ENCODE measurements at regions not wholly inside any gene's neighbourhood (a gene's known extent, or its start where the extent isn't known, plus 50 kb on each side); places are given as distances from the start of the nearest gene placed in this dataset.
"Not testable (repeated sequence)": the region's sequence is repeated elsewhere in the genome, so short reads cannot be mapped to it uniquely, and the experiment has no call there.

GRCh38 chr1:222058249-222058648 is 316.4 kb upstream of the DUSP10 start:
- Histone ChIP-seq H3K27ac (ENCODE audit: low read length) (no peak overlapping the region), H3K4me3 (ENCODE audit: low read length in 2 of 2) (no peak overlapping the region), H3K36me3 (ENCODE audit: control insufficient read depth in 2 of 2, insufficient read depth in 2 of 2, low read length in 2 of 2) (no peaks in the 10 kb centered on the region), H3K4me1 (ENCODE audit: control insufficient read depth, insufficient read depth, low read length) (no peaks in the 10 kb centered on the region), H3K27me3 (ENCODE audit: control insufficient read depth in 1 of 2, insufficient read depth in 2 of 2, low read length in 2 of 2) (no peaks in the 10 kb centered on the region), H3K9me3 (ENCODE audit: control insufficient read depth in 2 of 2, low read length in 2 of 2) (no peaks in the 10 kb centered on the region), H3K9ac (ENCODE audit: low read length in 2 of 2) (no peak overlapping the region)

DNA sequence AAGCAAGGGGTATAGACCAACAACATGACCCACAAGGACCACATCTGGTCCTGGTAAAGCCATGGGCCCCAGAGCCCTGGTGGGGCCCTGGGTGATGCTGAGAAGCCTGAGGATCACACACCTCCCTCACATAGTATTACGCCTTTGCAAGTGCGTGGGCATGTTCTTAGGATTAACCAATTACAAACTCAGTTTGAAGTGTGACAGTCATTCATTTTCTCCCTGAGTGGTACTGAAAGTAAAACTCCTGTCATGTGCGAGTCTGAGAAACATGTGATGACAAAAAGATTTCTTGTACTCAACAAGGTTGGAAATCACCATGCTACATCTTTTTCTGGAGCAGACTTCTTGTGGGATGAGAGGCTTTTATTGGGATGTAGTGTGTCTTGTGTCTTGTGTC is 315.3 kb upstream of the DUSP10 start:
- Histone ChIP-seq H3K27ac (ENCODE audit: low read length) (no peak overlapping the region), H3K36me3 (ENCODE audit: control insufficient read depth in 2 of 2, insufficient read depth in 2 of 2, low read length in 2 of 2) (no peaks in the 10 kb centered on the region), H3K4me1 (ENCODE audit: control insufficient read depth, insufficient read depth, low read length) (peaks cover 3% of the 10 kb centered on the region), H3K9me3 (ENCODE audit: control insufficient read depth in 2 of 2, low read length in 2 of 2) (no peaks in the 10 kb centered on the region), H3K9ac (ENCODE audit: low read length in 2 of 2) (no peak overlapping the region), H3K4me3 (ENCODE audit: low read length in 2 of 2) (no peak overlapping the region), H3K27me3 (ENCODE audit: control insufficient read depth in 1 of 2, insufficient read depth in 2 of 2, low read length in 2 of 2) (no peaks in the 10 kb centered on the region)

DNA sequence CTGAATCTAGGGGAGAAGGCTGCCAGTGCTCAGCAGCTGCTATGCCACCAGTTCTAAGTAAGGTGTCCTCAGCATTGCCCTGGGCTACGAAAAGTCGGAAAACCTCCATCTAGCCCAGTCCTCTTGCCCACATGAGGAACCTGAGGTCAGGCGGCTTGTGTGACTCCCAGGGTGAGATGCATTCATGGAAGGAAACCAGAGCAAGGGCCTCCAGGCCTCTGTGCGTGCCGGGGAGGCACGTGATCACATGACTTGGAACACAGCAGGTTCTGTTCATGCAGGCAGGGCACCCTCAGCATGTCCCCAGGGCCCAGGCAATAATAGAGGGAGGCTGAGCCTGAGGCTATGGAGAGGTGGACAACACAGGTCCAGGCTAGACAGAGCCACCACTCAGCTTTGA is 312.5 kb upstream of the DUSP10 start:
- Histone ChIP-seq H3K9me3 (ENCODE audit: control insufficient read depth in 2 of 2, low read length in 2 of 2) (no peaks in the 10 kb centered on the region), H3K36me3 (ENCODE audit: control insufficient read depth in 2 of 2, insufficient read depth in 2 of 2, low read length in 2 of 2) (no peaks in the 10 kb centered on the region), H3K4me1 (ENCODE audit: control insufficient read depth, insufficient read depth, low read length) (peaks cover 3% of the 10 kb centered on the region), H3K27me3 (ENCODE audit: control insufficient read depth in 1 of 2, insufficient read depth in 2 of 2, low read length in 2 of 2) (no peaks in the 10 kb centered on the region), H3K27ac (ENCODE audit: low read length) (no peak overlapping the region), H3K4me3 (ENCODE audit: low read length in 2 of 2) (no peak overlapping the region), H3K9ac (ENCODE audit: low read length in 2 of 2) (no peak overlapping the region)

DNA sequence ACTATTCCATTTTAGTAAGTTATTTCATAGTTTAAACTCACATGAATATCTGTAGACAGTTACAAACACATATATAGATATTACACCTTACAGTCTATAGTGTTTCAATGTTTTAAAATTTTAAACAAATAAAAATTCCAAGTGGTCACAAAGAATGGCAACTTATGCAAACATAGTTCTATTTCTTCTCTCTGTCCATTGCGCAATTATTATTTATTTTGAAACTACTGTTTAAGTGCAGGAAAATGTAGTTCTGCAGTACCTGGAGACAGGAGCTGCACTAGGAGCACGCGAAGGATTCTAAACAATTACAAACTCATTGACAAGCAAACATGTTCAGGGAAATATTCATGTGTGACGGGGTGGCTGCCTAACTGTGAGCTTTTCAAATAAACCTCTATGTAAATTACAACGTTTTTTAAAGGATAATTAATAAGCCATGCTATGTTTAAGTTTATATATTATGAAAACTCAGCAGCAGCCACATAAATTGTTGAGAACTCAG is 312.0 kb upstream of the DUSP10 start:
- H3K4me3 ChIP-seq (ENCODE audit: low read length in 2 of 2), result no peak overlapping the region
- peaks cover 3% of the 10 kb centered on the region for H3K4me1 ChIP-seq (ENCODE audit: control insufficient read depth, insufficient read depth, low read length)
- H3K9me3 ChIP-seq (ENCODE audit: control insufficient read depth in 2 of 2, low read length in 2 of 2), result no peaks in the 10 kb centered on the region
- no peaks in the 10 kb centered on the region for H3K36me3 ChIP-seq (ENCODE audit: control insufficient read depth in 2 of 2, insufficient read depth in 2 of 2, low read length in 2 of 2)
- no peaks in the 10 kb centered on the region for H3K27me3 ChIP-seq (ENCODE audit: control insufficient read depth in 1 of 2, insufficient read depth in 2 of 2, low read length in 2 of 2)
- no peak overlapping the region for H3K27ac ChIP-seq (ENCODE audit: low read length)
- H3K9ac ChIP-seq (ENCODE audit: low read length in 2 of 2), result no peak overlapping the region

- H3K9ac ChIP-seq (ENCODE audit: low read length in 2 of 2); H3K4me1 ChIP-seq (ENCODE audit: control insufficient read depth, insufficient read depth, low read length); H3K27ac ChIP-seq (ENCODE audit: low read length); H3K27me3 ChIP-seq (ENCODE audit: control insufficient read depth in 1 of 2, insufficient read depth in 2 of 2, low read length in 2 of 2); H3K9me3 ChIP-seq (ENCODE audit: control insufficient read depth in 2 of 2, low read length in 2 of 2); H3K36me3 ChIP-seq (ENCODE audit: control insufficient read depth in 2 of 2, insufficient read depth in 2 of 2, low read length in 2 of 2); H3K4me3 ChIP-seq (ENCODE audit: low read length in 2 of 2): not testable (repeated sequence)
Measured at GRCh38 chr1:222051311-222051710, 309.4 kb upstream of the DUSP10 start.

- peaks cover 13% of the 10 kb centered on the region for H3K4me1 ChIP-seq (ENCODE audit: control insufficient read depth, insufficient read depth, low read length)
- H3K27me3 ChIP-seq (ENCODE audit: control insufficient read depth in 1 of 2, insufficient read depth in 2 of 2, low read length in 2 of 2); H3K4me3 ChIP-seq (ENCODE audit: low read length in 2 of 2); H3K36me3 ChIP-seq (ENCODE audit: control insufficient read depth in 2 of 2, insufficient read depth in 2 of 2, low read length in 2 of 2); H3K27ac ChIP-seq (ENCODE audit: low read length); H3K9ac ChIP-seq (ENCODE audit: low read length in 2 of 2); H3K9me3 ChIP-seq (ENCODE audit: control insufficient read depth in 2 of 2, low read length in 2 of 2): not testable (repeated sequence)
Measured at GRCh38 chr1:222049661-222050060, 307.8 kb upstream of the DUSP10 start.

DNA sequence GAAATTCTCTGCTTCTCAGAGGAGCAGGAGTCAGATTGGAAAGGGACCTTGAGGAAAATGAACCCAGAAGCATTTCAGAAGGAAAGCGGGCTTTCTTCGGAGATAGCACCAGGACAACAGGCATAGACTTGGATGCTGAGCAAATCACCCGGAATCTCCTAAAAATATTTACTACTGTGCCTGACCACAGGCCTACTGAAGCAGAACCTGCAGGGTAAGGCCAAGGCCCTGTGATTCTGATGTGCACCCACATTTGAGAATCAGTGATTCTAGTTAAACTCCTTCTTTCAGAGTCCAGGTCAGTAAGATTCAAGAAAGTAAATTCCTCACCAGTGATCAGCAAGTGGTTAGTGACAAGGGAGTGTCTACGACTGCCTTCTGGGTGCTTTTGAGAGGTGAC is 307.3 kb upstream of the DUSP10 start:
- H3K9ac ChIP-seq (ENCODE audit: low read length in 2 of 2), result no peak overlapping the region
- H3K27ac ChIP-seq (ENCODE audit: low read length), result no peak overlapping the region

DNA sequence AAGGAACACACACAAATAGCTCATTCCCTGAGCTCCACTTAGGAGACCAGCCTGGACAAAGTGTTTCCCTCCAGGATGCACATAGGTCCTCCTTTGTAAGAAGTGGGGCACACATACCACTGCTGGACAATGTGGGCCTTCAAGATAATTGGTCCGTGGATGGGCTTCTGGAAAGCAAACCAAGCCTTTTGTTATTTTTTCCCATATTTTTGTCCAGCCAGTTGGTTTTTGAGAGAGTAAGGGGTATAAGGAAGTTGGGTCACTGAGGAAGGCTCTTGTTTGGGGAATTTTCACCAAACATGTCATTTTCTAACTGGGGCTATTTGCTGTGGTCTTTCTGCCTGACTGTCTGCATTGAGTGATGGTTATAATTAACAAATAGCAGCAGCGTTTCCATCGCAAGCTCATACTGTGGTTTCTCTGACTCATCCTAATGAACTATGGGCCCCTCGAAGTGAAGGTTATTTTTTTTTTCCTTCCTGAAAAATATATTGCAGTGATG is 306.3 kb upstream of the DUSP10 start:
- Histone ChIP-seq H3K36me3 (ENCODE audit: control insufficient read depth in 2 of 2, insufficient read depth in 2 of 2, low read length in 2 of 2) (no peaks in the 10 kb centered on the region), H3K27ac (ENCODE audit: low read length) (no peak overlapping the region), H3K9me3 (ENCODE audit: control insufficient read depth in 2 of 2, low read length in 2 of 2) (no peaks in the 10 kb centered on the region), H3K4me3 (ENCODE audit: low read length in 2 of 2) (no peak overlapping the region), H3K4me1 (ENCODE audit: control insufficient read depth, insufficient read depth, low read length) (peaks cover 27% of the 10 kb centered on the region), H3K9ac (ENCODE audit: low read length in 2 of 2) (no peak overlapping the region), H3K27me3 (ENCODE audit: control insufficient read depth in 1 of 2, insufficient read depth in 2 of 2, low read length in 2 of 2) (no peaks in the 10 kb centered on the region)

More for the DNA sequence above, 307.3 kb upstream of the DUSP10 start:
- H3K9me3 ChIP-seq (ENCODE audit: control insufficient read depth in 2 of 2, low read length in 2 of 2), result no peaks in the 10 kb centered on the region
- H3K27me3 ChIP-seq (ENCODE audit: control insufficient read depth in 1 of 2, insufficient read depth in 2 of 2, low read length in 2 of 2), result no peaks in the 10 kb centered on the region
- H3K4me3 ChIP-seq (ENCODE audit: low read length in 2 of 2), result no peak overlapping the region
- H3K4me1 ChIP-seq (ENCODE audit: control insufficient read depth, insufficient read depth, low read length), result peaks cover 18% of the 10 kb centered on the region
- no peaks in the 10 kb centered on the region for H3K36me3 ChIP-seq (ENCODE audit: control insufficient read depth in 2 of 2, insufficient read depth in 2 of 2, low read length in 2 of 2)

GRCh38 chr1:222047366-222047765 is 305.5 kb upstream of the DUSP10 start:
- H3K9ac ChIP-seq (ENCODE audit: low read length in 2 of 2), result no peak overlapping the region

GRCh38 chr1:222046684-222047263 is 304.9 kb upstream of the DUSP10 start:
- no peak overlapping the region for H3K4me3 ChIP-seq (ENCODE audit: low read length in 2 of 2)
- no peaks in the 10 kb centered on the region for H3K9me3 ChIP-seq (ENCODE audit: control insufficient read depth in 2 of 2, low read length in 2 of 2)
- H3K4me1 ChIP-seq (ENCODE audit: control insufficient read depth, insufficient read depth, low read length), result peaks cover 31% of the 10 kb centered on the region
- H3K27ac ChIP-seq (ENCODE audit: low read length), result no peak overlapping the region
- H3K9ac ChIP-seq (ENCODE audit: low read length in 2 of 2), result no peak overlapping the region
- no peaks in the 10 kb centered on the region for H3K27me3 ChIP-seq (ENCODE audit: control insufficient read depth in 1 of 2, insufficient read depth in 2 of 2, low read length in 2 of 2)
- no peaks in the 10 kb centered on the region for H3K36me3 ChIP-seq (ENCODE audit: control insufficient read depth in 2 of 2, insufficient read depth in 2 of 2, low read length in 2 of 2)

More at GRCh38 chr1:222047366-222047765, 305.5 kb upstream of the DUSP10 start:
- H3K27ac ChIP-seq (ENCODE audit: low read length), result no peak overlapping the region
- H3K4me3 ChIP-seq (ENCODE audit: low read length in 2 of 2), result no peak overlapping the region
- no peaks in the 10 kb centered on the region for H3K36me3 ChIP-seq (ENCODE audit: control insufficient read depth in 2 of 2, insufficient read depth in 2 of 2, low read length in 2 of 2)
- H3K4me1 ChIP-seq (ENCODE audit: control insufficient read depth, insufficient read depth, low read length), result peaks cover 30% of the 10 kb centered on the region
- no peaks in the 10 kb centered on the region for H3K9me3 ChIP-seq (ENCODE audit: control insufficient read depth in 2 of 2, low read length in 2 of 2)
- H3K27me3 ChIP-seq (ENCODE audit: control insufficient read depth in 1 of 2, insufficient read depth in 2 of 2, low read length in 2 of 2), result no peaks in the 10 kb centered on the region

DNA sequence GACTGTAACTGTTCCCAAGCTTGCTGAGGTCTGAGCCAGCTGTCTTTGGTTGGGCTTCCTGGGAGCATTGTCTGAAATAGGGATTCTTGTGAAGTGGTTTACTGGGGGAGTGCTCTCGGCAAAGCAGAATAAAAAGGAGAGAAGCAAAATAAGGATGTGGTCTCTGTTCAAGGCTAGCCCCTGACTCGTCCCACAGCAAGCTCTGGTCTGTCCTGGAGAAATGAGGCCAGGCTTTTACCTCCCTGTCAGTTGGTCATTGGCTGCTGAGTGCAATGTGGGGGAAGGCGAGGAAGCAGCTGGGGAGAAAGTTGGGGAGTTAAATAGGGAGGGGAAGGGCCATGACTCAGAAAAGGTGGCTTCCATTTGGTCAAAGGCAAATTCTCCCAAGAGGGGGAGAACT is 303.9 kb upstream of the DUSP10 start:
- Histone ChIP-seq H3K36me3 (ENCODE audit: control insufficient read depth in 2 of 2, insufficient read depth in 2 of 2, low read length in 2 of 2) (no peaks in the 10 kb centered on the region), H3K4me3 (ENCODE audit: low read length in 2 of 2) (no peak overlapping the region), H3K9ac (ENCODE audit: low read length in 2 of 2) (no peak overlapping the region), H3K27me3 (ENCODE audit: control insufficient read depth in 1 of 2, insufficient read depth in 2 of 2, low read length in 2 of 2) (no peaks in the 10 kb centered on the region), H3K4me1 (ENCODE audit: control insufficient read depth, insufficient read depth, low read length) (peaks cover 34% of the 10 kb centered on the region), H3K27ac (ENCODE audit: low read length) (peak overlapping the region; percentile 37), H3K9me3 (ENCODE audit: control insufficient read depth in 2 of 2, low read length in 2 of 2) (no peaks in the 10 kb centered on the region)

Data from stomach smooth muscle (tissue), 2 donors.